ENCODE measurements at regions not wholly inside any gene's neighbourhood (a gene's known extent, or its start where the extent isn't known, plus 50 kb on each side); places are given as distances from the start of the nearest gene placed in this dataset.

DNA sequence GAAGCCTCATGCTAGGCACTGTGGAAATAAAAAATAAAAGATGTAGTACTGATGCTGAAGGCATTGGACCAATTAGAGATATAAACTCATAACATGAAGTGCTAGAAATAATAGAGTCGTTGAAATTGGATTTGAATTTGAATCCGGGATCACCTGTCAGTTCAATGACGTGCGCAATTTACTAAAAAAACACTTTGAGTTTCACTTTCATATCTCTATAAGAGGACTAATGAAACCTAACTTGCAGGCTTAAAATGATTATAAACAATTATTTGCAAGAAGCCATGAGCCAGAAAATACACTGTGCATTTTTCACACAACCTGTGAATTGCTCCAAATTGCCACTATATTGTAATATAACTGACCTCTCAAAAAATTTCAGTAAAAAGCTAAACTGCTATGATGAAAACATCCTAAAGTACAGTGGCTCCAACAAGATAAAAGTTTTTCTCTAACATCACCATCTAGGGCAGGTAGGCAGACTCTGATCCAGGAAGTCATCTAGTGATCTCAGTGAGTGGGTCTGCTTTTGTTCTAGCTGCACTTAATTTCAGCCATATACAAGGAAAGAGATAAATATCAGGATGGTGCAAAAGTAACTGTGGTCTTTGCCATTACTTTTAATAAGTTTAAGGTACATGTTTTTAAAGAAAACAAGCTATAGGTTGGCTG, 440.2 kb downstream of the CNTN6 start:
- peak overlapping the region in 2 of 3 experiments; percentile 49 for H3K27ac Mint-ChIP-seq
- TF ChIP-seq, protein P1, sequence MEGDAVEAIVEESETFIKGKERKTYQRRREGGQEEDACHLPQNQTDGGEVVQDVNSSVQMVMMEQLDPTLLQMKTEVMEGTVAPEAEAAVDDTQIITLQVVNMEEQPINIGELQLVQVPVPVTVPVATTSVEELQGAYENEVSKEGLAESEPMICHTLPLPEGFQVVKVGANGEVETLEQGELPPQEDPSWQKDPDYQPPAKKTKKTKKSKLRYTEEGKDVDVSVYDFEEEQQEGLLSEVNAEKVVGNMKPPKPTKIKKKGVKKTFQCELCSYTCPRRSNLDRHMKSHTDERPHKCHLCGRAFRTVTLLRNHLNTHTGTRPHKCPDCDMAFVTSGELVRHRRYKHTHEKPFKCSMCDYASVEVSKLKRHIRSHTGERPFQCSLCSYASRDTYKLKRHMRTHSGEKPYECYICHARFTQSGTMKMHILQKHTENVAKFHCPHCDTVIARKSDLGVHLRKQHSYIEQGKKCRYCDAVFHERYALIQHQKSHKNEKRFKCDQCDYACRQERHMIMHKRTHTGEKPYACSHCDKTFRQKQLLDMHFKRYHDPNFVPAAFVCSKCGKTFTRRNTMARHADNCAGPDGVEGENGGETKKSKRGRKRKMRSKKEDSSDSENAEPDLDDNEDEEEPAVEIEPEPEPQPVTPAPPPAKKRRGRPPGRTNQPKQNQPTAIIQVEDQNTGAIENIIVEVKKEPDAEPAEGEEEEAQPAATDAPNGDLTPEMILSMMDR (IDR thresholded peaks at IDR 0.05; ENCODE audit: unreplicated experiment in 3 of 3): no peak
- no peak overlapping the region for H3K4me3 Mint-ChIP-seq
- no peaks in the 10 kb centered on the region for H3K27me3 Mint-ChIP-seq (ENCODE audit: low read depth)
- H3K4me1 Mint-ChIP-seq: peaks cover 27% of the 10 kb centered on the region
- peaks cover 10% of the 10 kb centered on the region for H3K9me3 Mint-ChIP-seq
- H3K36me3 Mint-ChIP-seq (ENCODE audit: low read depth): no peaks in the 10 kb centered on the region

DNA sequence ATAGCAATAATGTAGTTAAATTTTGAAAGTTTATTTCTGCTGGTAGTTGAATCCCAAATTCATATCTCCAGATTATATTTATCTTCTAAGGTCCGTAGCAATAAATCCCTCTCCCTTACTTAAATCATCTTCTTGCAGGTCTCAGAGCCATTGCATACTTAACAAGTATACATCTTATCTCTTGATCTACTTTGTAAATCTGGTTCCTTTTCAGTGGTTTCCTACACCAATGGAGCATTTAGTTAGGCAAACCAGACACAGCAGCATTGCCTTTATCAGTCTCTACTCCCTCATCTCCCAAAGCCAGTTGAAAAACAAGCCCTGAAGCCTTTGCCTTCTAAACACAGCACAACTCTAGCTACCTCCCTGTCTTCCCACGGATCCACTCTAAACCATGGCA, 440.9 kb downstream of the CNTN6 start:
- Mint-ChIP-seq H3K4me1 (peaks cover 20% of the 10 kb centered on the region), H3K27ac (peak overlapping the region; percentile 1 to 8 (median 2)), H3K4me3 (no peak overlapping the region), H3K27me3 (ENCODE audit: low read depth) (no peaks in the 10 kb centered on the region), H3K36me3 (ENCODE audit: low read depth) (no peaks in the 10 kb centered on the region), H3K9me3 (peaks cover 11% of the 10 kb centered on the region)
- TF ChIP-seq, protein P1 (IDR thresholded peaks at IDR 0.05; ENCODE audit: unreplicated experiment in 3 of 3): no peak

DNA sequence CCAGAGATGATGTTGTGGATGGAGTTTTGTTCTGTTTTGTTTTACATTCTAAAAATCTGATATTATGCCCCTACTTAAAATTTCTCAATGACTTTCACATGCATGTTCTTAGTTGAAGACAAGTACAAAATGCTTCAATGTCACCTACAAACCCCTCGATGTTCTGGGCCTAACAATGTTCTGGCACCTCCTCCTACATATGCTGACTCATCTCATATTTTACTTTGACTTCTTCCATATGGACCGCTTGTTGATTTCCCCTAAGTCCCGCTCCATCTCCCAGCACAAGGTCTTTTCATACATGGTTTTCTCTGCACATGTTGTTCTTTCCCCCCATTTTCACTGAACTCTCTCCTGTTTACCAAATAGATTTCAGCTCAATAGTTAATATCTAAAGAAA, 441.4 kb downstream of the CNTN6 start:
- H3K27me3 Mint-ChIP-seq (ENCODE audit: low read depth): no peaks in the 10 kb centered on the region
- H3K4me1 Mint-ChIP-seq: peaks cover 16% of the 10 kb centered on the region
- H3K9me3 Mint-ChIP-seq: peaks cover 14% of the 10 kb centered on the region
- TF ChIP-seq, protein P1 (IDR thresholded peaks at IDR 0.05; ENCODE audit: unreplicated experiment in 3 of 3): no peak
- peak overlapping the region; percentile 1 to 8 (median 2) for H3K27ac Mint-ChIP-seq
- H3K4me3 Mint-ChIP-seq: no peak overlapping the region
- H3K36me3 Mint-ChIP-seq (ENCODE audit: low read depth): no peaks in the 10 kb centered on the region

DNA sequence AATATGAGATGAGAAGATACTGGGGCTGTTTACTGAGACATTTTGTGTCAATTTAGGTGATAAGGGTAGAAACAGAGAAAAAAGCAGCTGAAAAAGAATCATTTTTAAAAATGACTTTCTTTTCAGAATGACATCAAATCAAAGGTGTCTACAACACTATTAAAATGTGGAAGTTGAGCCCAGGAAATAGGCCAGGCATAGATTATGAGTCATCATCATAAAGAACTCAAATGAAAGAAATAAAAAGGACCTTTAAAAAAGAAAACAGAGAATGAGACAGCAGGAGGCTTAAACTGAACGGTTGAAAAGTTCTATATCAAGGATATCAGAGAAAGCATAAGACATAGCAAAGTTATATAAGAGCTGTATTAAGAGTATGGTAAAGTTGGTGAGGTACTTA, 442.5 kb downstream of the CNTN6 start:
- no peaks in the 10 kb centered on the region for H3K36me3 Mint-ChIP-seq (ENCODE audit: low read depth)
- H3K27ac Mint-ChIP-seq: no peak overlapping the region
- peaks cover 7% of the 10 kb centered on the region for H3K4me1 Mint-ChIP-seq
- no peaks in the 10 kb centered on the region for H3K27me3 Mint-ChIP-seq (ENCODE audit: low read depth)
- H3K4me3 Mint-ChIP-seq: no peak overlapping the region
- peaks cover 14% of the 10 kb centered on the region for H3K9me3 Mint-ChIP-seq
- TF ChIP-seq, protein P1 (IDR thresholded peaks at IDR 0.05; ENCODE audit: unreplicated experiment in 3 of 3): no peak

DNA sequence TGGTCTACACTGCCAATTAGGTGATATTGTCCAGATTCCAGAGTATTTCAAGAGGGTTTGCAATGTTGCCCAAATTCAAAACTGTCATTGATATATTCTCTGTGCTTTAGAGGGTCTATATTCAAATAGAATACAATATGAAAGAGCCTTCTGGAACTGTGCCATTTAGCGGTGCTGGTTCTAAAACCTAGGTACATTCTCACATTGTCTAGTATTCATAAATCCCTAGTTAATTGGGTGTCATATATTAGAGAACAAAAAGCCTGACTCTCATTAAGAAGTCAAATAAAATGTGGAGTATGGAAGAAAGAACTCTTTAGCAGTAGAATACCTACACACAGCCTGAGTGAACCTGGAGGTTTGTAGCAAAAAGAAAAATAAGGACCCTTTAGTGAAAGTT, 447.9 kb downstream of the CNTN6 start:
- Mint-ChIP-seq H3K36me3 (ENCODE audit: low read depth) (no peaks in the 10 kb centered on the region), H3K4me1 (peaks cover 11% of the 10 kb centered on the region), H3K27ac (no peak overlapping the region), H3K4me3 (no peak overlapping the region), H3K27me3 (ENCODE audit: low read depth) (no peaks in the 10 kb centered on the region), H3K9me3 (peaks cover 9% of the 10 kb centered on the region)
- TF ChIP-seq, protein P1 (IDR thresholded peaks at IDR 0.05; ENCODE audit: unreplicated experiment in 3 of 3): no peak

DNA sequence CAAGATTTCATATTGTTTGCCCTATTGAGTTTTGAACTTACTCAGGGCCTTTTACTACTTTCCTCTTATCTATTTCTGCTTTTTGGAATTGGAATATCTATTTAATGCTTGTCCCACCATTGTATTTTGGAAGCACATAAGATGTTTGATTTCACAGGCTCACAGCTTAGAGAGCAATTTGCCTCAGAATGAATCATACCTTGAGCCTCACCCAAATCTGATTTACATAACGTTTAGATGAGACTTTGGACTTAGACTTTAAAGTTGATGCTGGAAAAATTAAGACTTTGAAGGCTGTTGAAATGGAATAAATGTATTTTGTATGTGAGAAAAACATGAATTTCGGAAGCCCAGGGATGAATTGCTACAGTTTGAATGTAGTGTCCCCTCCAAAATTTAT, 458.9 kb downstream of the CNTN6 start:
- peaks cover 3% of the 10 kb centered on the region for H3K27me3 Mint-ChIP-seq (ENCODE audit: low read depth)
- no peak overlapping the region for H3K4me3 Mint-ChIP-seq
- H3K27ac Mint-ChIP-seq: no peak overlapping the region
- TF ChIP-seq, protein P1 (IDR thresholded peaks at IDR 0.05; ENCODE audit: unreplicated experiment in 3 of 3): no peak
- H3K36me3 Mint-ChIP-seq (ENCODE audit: low read depth): no peaks in the 10 kb centered on the region
- no peaks in the 10 kb centered on the region for H3K9me3 Mint-ChIP-seq
- no peaks in the 10 kb centered on the region for H3K4me1 Mint-ChIP-seq

Data from nephron (organoid).